ENCODE measurements at regions not wholly inside any gene's neighbourhood (a gene's known extent, or its start where the extent isn't known, plus 50 kb on each side); places are given as distances from the start of the nearest gene placed in this dataset.

GRCh38 chr7:131897790-131898165, 341.4 kb upstream of the PODXL start:
- TF ChIP-seq, protein P1, sequence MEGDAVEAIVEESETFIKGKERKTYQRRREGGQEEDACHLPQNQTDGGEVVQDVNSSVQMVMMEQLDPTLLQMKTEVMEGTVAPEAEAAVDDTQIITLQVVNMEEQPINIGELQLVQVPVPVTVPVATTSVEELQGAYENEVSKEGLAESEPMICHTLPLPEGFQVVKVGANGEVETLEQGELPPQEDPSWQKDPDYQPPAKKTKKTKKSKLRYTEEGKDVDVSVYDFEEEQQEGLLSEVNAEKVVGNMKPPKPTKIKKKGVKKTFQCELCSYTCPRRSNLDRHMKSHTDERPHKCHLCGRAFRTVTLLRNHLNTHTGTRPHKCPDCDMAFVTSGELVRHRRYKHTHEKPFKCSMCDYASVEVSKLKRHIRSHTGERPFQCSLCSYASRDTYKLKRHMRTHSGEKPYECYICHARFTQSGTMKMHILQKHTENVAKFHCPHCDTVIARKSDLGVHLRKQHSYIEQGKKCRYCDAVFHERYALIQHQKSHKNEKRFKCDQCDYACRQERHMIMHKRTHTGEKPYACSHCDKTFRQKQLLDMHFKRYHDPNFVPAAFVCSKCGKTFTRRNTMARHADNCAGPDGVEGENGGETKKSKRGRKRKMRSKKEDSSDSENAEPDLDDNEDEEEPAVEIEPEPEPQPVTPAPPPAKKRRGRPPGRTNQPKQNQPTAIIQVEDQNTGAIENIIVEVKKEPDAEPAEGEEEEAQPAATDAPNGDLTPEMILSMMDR (IDR thresholded peaks at IDR 0.05), result no peak

GRCh38 chr7:131897016-131897789, 340.8 kb upstream of the PODXL start:
- TF ChIP-seq, protein P1 (IDR thresholded peaks at IDR 0.05), result no peak

DNA sequence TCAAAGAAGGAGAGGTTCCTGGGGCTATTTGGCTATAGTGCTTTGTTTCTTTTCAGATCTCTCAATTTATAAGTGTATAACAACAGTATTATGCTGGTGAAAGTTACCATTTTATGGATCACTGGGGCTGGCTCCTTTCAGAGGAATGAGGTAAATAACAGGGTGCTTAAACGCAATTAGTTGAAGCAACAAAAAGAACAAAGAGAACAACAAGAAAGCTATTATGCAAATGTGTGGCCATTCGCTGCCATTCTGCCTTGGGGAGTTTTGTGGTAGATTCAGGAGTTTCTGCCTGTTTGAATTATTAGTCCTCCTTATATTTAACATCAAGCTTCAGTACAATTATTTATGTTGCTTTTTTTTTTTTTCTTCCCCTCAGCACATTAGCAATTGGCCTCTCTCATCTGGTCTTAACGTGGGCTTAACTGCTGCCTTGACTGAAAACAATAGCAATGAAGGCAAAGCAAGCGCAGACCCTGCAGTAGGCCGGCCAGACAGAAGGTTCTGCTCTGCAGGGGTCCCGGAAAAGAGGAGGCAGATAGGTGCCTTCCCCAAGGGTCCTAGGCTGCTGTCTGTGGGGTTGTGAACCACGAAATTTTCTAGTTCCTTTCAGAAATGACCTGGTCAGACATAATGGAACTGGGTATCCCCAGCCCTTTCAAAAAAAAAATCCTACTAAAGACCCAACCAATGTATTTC, 339.9 kb upstream of the PODXL start:
- TF ChIP-seq, protein P1 (IDR thresholded peaks at IDR 0.05), result no peak

- TF ChIP-seq, protein P1 (IDR thresholded peaks at IDR 0.05), result no peak
Measured at GRCh38 chr7:131895541-131896164, 339.2 kb upstream of the PODXL start.

DNA sequence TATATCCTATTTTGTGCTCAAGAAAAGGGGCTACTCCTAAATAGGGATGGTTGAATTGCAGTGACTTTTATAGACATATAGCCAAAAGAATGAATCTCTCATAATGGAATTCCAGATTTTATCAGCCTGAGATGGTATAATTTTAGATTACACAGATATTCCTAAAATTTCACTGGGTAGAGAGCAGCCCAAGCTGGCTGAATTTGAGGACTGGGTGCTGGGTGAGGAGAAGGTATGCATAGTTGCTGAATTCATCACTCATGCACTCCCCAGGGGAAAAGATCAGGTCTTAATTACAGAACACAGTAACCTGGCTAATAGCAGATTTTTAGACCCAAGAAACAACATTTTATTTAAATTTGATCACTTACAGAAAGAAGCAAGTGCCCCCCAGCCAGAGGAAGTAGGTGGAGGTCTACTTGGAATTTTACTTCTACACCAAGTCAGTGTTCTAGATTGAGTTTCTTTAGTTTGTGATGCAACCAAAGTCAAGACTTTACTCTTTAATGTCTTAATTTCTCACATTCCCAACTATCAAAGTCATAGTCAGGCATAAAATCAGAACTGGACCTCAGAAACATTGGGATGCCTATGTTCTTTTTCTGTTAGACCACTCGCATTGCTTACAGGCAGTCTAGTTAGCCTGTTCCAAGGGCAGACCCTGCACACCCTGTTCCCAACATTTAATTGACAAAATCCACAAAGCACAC, 337.4 kb upstream of the PODXL start:
- TF ChIP-seq, protein P1 (IDR thresholded peaks at IDR 0.05), result no peak

GRCh38 chr7:131890176-131890575, 333.7 kb upstream of the PODXL start:
- TF ChIP-seq, protein P1 (IDR thresholded peaks at IDR 0.05), result no peak

GRCh38 chr7:131889572-131890150, 333.2 kb upstream of the PODXL start:
- TF ChIP-seq, protein P1 (IDR thresholded peaks at IDR 0.05), result no peak
